ENCODE measurements at regions not wholly inside any gene's neighbourhood (a gene's known extent, or its start where the extent isn't known, plus 50 kb on each side); places are given as distances from the start of the nearest gene placed in this dataset.

GRCh38 chr2:167438206-167438605 is 549.9 kb downstream of the XIRP2 start:
- Histone ChIP-seq H3K9ac (ENCODE audit: low read depth, low read length) (no peak overlapping the region), H3K4me1 (ENCODE audit: insufficient read depth, low read length) (peaks cover 16% of the 10 kb centered on the region), H3K36me3 (ENCODE audit: insufficient read depth, low read length) (no peaks in the 10 kb centered on the region), H3K4me3 (ENCODE audit: low read length) (no peak overlapping the region), H3K27ac (ENCODE audit: low read depth, low read length) (peak overlapping the region; percentile 73), H3K27me3 (ENCODE audit: insufficient read depth, low read length) (no peaks in the 10 kb centered on the region), H3K9me3 (ENCODE audit: insufficient read depth, low read depth, low read length) (peaks cover 3% of the 10 kb centered on the region; the same call in 1 of the 2 replicates)
- WGBS: 71% methylated on average over 2 of the region's 2 CpGs

GRCh38 chr2:167431949-167432348 is 543.7 kb downstream of the XIRP2 start:
- Histone ChIP-seq H3K36me3 (ENCODE audit: insufficient read depth, low read length) (no peaks in the 10 kb centered on the region), H3K27me3 (ENCODE audit: insufficient read depth, low read length) (no peaks in the 10 kb centered on the region), H3K4me1 (ENCODE audit: insufficient read depth, low read length) (peaks cover 13% of the 10 kb centered on the region), H3K9ac (ENCODE audit: low read depth, low read length) (no peak overlapping the region), H3K4me3 (ENCODE audit: low read length) (no peak overlapping the region), H3K9me3 (ENCODE audit: insufficient read depth, low read depth, low read length) (peaks cover 2% of the 10 kb centered on the region), H3K27ac (ENCODE audit: low read depth, low read length) (no peak overlapping the region)
- WGBS: 96% methylated on average over 2 of the region's 2 CpGs

GRCh38 chr2:167430447-167430846 is 542.2 kb downstream of the XIRP2 start:
- no peak overlapping the region for H3K27ac ChIP-seq (ENCODE audit: low read depth, low read length)
- H3K4me3 ChIP-seq (ENCODE audit: low read length): no peak overlapping the region
- no peaks in the 10 kb centered on the region for H3K27me3 ChIP-seq (ENCODE audit: insufficient read depth, low read length)
- no peak overlapping the region for H3K9ac ChIP-seq (ENCODE audit: low read depth, low read length)
- peaks cover 13% of the 10 kb centered on the region for H3K4me1 ChIP-seq (ENCODE audit: insufficient read depth, low read length)
- H3K9me3 ChIP-seq (ENCODE audit: insufficient read depth, low read depth, low read length): peaks cover 6% of the 10 kb centered on the region
- no peaks in the 10 kb centered on the region for H3K36me3 ChIP-seq (ENCODE audit: insufficient read depth, low read length)

- H3K9me3 ChIP-seq (ENCODE audit: insufficient read depth, low read depth, low read length): peaks cover 6% of the 10 kb centered on the region
- no peak overlapping the region for H3K9ac ChIP-seq (ENCODE audit: low read depth, low read length)
- WGBS: 95% methylated on average over 7 of the region's 8 CpGs
- no peak overlapping the region for H3K4me3 ChIP-seq (ENCODE audit: low read length)
- peaks cover 13% of the 10 kb centered on the region for H3K4me1 ChIP-seq (ENCODE audit: insufficient read depth, low read length)
- no peak overlapping the region for H3K27ac ChIP-seq (ENCODE audit: low read depth, low read length)
- no peaks in the 10 kb centered on the region for H3K36me3 ChIP-seq (ENCODE audit: insufficient read depth, low read length)
- no peaks in the 10 kb centered on the region for H3K27me3 ChIP-seq (ENCODE audit: insufficient read depth, low read length)
Observed at GRCh38 chr2:167424803-167425755, 536.8 kb downstream of the XIRP2 start.

GRCh38 chr2:167424221-167424620 is 535.9 kb downstream of the XIRP2 start:
- Histone ChIP-seq H3K9me3 (ENCODE audit: insufficient read depth, low read depth, low read length) (peaks cover 6% of the 10 kb centered on the region), H3K27ac (ENCODE audit: low read depth, low read length) (no peak overlapping the region), H3K4me1 (ENCODE audit: insufficient read depth, low read length) (peaks cover 13% of the 10 kb centered on the region), H3K9ac (ENCODE audit: low read depth, low read length) (no peak overlapping the region), H3K36me3 (ENCODE audit: insufficient read depth, low read length) (no peaks in the 10 kb centered on the region), H3K27me3 (ENCODE audit: insufficient read depth, low read length) (no peaks in the 10 kb centered on the region), H3K4me3 (ENCODE audit: low read length) (no peak overlapping the region)
- 88% methylated on average over 1 of the region's 1 CpG for WGBS

DNA sequence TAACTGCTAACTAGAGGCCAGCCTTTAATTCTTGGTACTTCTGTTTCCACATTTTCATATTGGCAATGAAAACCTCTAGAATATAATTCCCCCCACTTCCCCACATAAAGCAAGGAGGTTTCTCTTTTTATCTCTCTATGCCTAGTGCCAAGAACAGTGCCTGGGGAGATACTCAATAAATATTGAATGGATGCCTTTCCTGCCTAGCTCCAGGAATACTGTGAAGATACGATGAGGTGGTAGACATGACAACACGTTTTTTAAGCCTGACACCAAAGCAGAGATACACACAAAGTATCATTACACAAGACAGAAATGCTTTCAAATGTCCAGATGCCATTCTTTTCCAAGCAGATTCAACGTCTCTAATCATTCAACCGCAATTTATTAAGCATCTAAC is 535.5 kb downstream of the XIRP2 start:
- H3K9me3 ChIP-seq (ENCODE audit: insufficient read depth, low read depth, low read length): peaks cover 6% of the 10 kb centered on the region
- H3K27me3 ChIP-seq (ENCODE audit: insufficient read depth, low read length): no peaks in the 10 kb centered on the region
- H3K27ac ChIP-seq (ENCODE audit: low read depth, low read length): no peak overlapping the region
- no peak overlapping the region for H3K4me3 ChIP-seq (ENCODE audit: low read length)
- no peak overlapping the region for H3K9ac ChIP-seq (ENCODE audit: low read depth, low read length)
- peaks cover 13% of the 10 kb centered on the region for H3K4me1 ChIP-seq (ENCODE audit: insufficient read depth, low read length)
- WGBS: 68% methylated on average over 4 of the region's 4 CpGs
- no peaks in the 10 kb centered on the region for H3K36me3 ChIP-seq (ENCODE audit: insufficient read depth, low read length)

GRCh38 chr2:167420211-167420610 is 531.9 kb downstream of the XIRP2 start:
- Histone ChIP-seq H3K4me1 (ENCODE audit: insufficient read depth, low read length) (peaks cover 17% of the 10 kb centered on the region), H3K27ac (ENCODE audit: low read depth, low read length) (no peak overlapping the region), H3K36me3 (ENCODE audit: insufficient read depth, low read length) (no peaks in the 10 kb centered on the region), H3K9me3 (ENCODE audit: insufficient read depth, low read depth, low read length) (peaks cover 6% of the 10 kb centered on the region; the same call in 1 of the 2 replicates), H3K9ac (ENCODE audit: low read depth, low read length) (no peak overlapping the region), H3K27me3 (ENCODE audit: insufficient read depth, low read length) (no peaks in the 10 kb centered on the region), H3K4me3 (ENCODE audit: low read length) (no peak overlapping the region)
- WGBS: 97% methylated on average over 2 of the region's 2 CpGs

DNA sequence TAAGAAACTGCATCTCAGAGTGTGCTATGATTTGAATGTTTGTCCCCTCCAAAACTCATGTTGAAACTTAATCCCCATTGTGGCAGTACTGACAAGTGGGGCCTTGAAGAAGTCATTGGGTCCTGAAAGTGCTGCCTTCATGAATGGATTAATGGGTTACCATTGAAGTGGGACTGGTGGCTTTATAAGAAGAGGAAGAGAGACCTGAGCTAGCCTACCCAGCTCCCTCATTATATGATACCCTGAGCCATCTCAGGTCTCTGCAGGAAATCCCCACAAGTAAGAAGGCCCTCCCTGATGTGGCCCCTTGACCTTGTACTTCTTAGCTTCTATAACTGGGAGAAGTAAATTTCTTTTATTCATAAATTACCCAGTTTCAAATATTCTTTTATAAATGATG is 526.8 kb downstream of the XIRP2 start:
- Histone ChIP-seq H3K36me3 (ENCODE audit: insufficient read depth, low read length) (no peaks in the 10 kb centered on the region), H3K4me3 (ENCODE audit: low read length) (no peak overlapping the region), H3K27ac (ENCODE audit: low read depth, low read length) (no peak overlapping the region), H3K9me3 (ENCODE audit: insufficient read depth, low read depth, low read length) (peaks cover 20% of the 10 kb centered on the region), H3K27me3 (ENCODE audit: insufficient read depth, low read length) (no peaks in the 10 kb centered on the region), H3K4me1 (ENCODE audit: insufficient read depth, low read length) (peaks cover 10% of the 10 kb centered on the region; the same call in 1 of the 2 replicates), H3K9ac (ENCODE audit: low read depth, low read length) (no peak overlapping the region)

DNA sequence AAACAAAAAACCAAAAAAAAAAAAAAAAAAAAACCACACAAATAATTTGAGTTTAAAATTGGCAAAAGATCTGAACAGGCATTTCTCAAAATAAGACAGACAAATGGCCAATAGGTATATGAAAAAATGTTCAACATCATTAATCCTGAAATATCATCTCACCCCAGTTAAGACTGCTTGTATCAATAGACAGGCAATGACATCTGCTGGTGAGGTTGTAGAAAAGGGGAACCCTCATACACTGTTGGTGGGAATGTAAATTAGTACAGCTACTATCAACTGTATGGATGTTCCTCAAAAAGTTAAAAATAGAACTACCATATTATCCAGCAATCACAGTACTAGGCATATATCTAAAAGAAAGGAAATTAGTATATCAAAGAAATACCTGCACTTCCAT is 523.1 kb downstream of the XIRP2 start:
- Histone ChIP-seq H3K27ac (ENCODE audit: low read depth, low read length) (no peak overlapping the region), H3K9ac (ENCODE audit: low read depth, low read length) (no peak overlapping the region), H3K27me3 (ENCODE audit: insufficient read depth, low read length) (no peaks in the 10 kb centered on the region), H3K36me3 (ENCODE audit: insufficient read depth, low read length) (no peaks in the 10 kb centered on the region), H3K4me3 (ENCODE audit: low read length) (no peak overlapping the region), H3K9me3 (ENCODE audit: insufficient read depth, low read depth, low read length) (peaks cover 28% of the 10 kb centered on the region), H3K4me1 (ENCODE audit: insufficient read depth, low read length) (peaks cover 12% of the 10 kb centered on the region)

DNA sequence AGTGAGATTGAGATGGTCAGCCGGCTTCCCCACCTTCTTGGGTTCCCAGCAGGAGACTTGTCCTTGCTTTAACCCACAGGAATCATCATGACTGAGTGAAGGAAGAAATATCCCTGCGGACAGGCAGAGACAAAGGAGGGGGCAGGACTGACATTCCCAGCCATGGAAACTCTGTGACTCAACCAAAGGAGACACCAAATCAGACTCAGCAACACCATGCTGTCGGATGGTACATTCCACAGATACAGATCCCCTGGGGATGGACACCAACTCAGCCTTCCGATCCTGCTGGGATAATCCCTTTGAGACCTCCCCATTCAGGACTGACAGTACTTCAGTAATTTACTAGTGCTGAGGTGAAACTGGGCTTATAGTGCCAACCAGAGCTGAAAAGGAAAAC is 518.3 kb downstream of the XIRP2 start:
- peaks cover 33% of the 10 kb centered on the region for H3K4me1 ChIP-seq (ENCODE audit: insufficient read depth, low read length)
- H3K9me3 ChIP-seq (ENCODE audit: insufficient read depth, low read depth, low read length): peaks cover 17% of the 10 kb centered on the region
- peaks cover 3% of the 10 kb centered on the region; the same call in 1 of the 2 replicates for H3K36me3 ChIP-seq (ENCODE audit: insufficient read depth, low read length)
- peak overlapping the region; percentile 34; the same call in 1 of the 2 replicates for H3K9ac ChIP-seq (ENCODE audit: low read depth, low read length)
- peak overlapping the region; percentile 20; the same call in 1 of the 2 replicates for H3K4me3 ChIP-seq (ENCODE audit: low read length)
- 12% methylated on average over 4 of the region's 4 CpGs for WGBS
- peak overlapping the region; percentile 78 for H3K27ac ChIP-seq (ENCODE audit: low read depth, low read length)
- no peaks in the 10 kb centered on the region for H3K27me3 ChIP-seq (ENCODE audit: insufficient read depth, low read length)

GRCh38 chr2:167404627-167405284 is 516.5 kb downstream of the XIRP2 start:
- Histone ChIP-seq H3K9me3 (ENCODE audit: insufficient read depth, low read depth, low read length) (peaks cover 16% of the 10 kb centered on the region), H3K27ac (ENCODE audit: low read depth, low read length) (peak overlapping the region; percentile 37)
- WGBS: 95% methylated on average over 6 of the region's 6 CpGs

More at GRCh38 chr2:167404627-167405284, 516.5 kb downstream of the XIRP2 start:
- Histone ChIP-seq H3K27me3 (ENCODE audit: insufficient read depth, low read length) (no peaks in the 10 kb centered on the region), H3K4me3 (ENCODE audit: low read length) (no peak overlapping the region), H3K4me1 (ENCODE audit: insufficient read depth, low read length) (peaks cover 36% of the 10 kb centered on the region), H3K36me3 (ENCODE audit: insufficient read depth, low read length) (peaks cover 3% of the 10 kb centered on the region; the same call in 1 of the 2 replicates), H3K9ac (ENCODE audit: low read depth, low read length) (no peak overlapping the region)

Measured in HUES64 (cell line).